MM.1S (cell line): ENCODE measurements at regions not wholly inside any gene's neighbourhood (a gene's known extent, or its start where the extent isn't known, plus 50 kb on each side); places are given as distances from the start of the nearest gene placed in this dataset.

Experiments
- CTCF ChIP-seq: fragments of 300-600 bp; sonication (generic); IDR thresholded peaks from 2 replicates; pipeline ENCODE4 v1.5.1; 2016; ENCODE audit warnings: antibody characterized with exemption, low read length, mixed read lengths
- EZH2 ChIP-seq: fragments of 300-600 bp; sonication (generic); optimal IDR thresholded peaks from 2 replicates; pipeline ENCODE3; 2017; ENCODE audit warnings: low read depth, mild to moderate bottlenecking, antibody characterized with exemption, low read length, mixed read lengths
- EZH2phosphoT487 ChIP-seq: fragments of 300-600 bp; sonication (generic); IDR thresholded peaks from 2 replicates; pipeline ENCODE4 v1.6.1; 2018; ENCODE audit warnings: antibody characterized with exemption, low read length

DNA sequence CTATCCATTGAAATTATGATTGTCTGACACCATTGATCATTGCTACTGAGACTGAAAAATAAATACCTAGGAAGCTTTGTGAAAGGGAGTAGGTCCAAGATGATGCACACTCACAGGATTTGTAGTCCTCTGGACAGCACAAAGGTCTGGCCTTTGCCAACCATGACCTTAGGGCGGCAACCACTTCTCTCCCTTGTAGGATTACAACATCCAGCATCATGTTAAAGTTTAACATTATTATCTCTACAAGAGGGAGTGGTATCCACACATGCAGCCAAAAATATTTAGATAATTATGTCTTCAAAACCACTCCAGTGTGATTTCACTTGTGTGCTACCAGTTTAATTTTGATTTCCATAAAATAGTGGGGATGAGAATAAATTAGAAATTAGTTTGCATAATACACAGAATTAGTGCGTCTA, 51.1 kb upstream of the NHSL1 start:
- TF ChIP-seq CTCF (no peak), EZH2phosphoT487 (no peak), EZH2 (no peak)
